GM06990 (cell line): ENCODE measurements at regions not wholly inside any gene's neighbourhood (a gene's known extent, or its start where the extent isn't known, plus 50 kb on each side); places are given as distances from the start of the nearest gene placed in this dataset.

ENCODE experiments used
- DNase-seq: peaks from one replicate; pipeline ENCODE4 v3.0.0-alpha.2; 2011; ENCODE audit not compliant: insufficient read length; ENCODE audit errors: extremely low read depth
- H3K27me3 ChIP-seq: replicated peaks from 2 replicates; pipeline ENCODE4 v1.6.0; 2011; ENCODE audit warnings: low read length; ENCODE audit not compliant: control insufficient read depth, insufficient read depth
- H3K36me3 ChIP-seq: 2 replicates; pipeline ENCODE4 v1.5.1; 2011; ENCODE audit warnings: low read length; ENCODE audit not compliant: control insufficient read depth, insufficient read depth
- H3K4me3 ChIP-seq: replicated peaks from 2 replicates; pipeline ENCODE4 v1.5.1; 2011; ENCODE audit warnings: low read depth, mild to moderate bottlenecking, control low read depth, low read length
- CTCF ChIP-seq: IDR thresholded peaks from 2 replicates; pipeline ENCODE4 v1.5.1; 2011; ENCODE audit warnings: low read length, control low read depth, mild to moderate bottlenecking, inconsistent platforms; ENCODE audit not compliant: insufficient read depth, poor library complexity, severe bottlenecking

GRCh38 chr5:73374520-73375190 lies 73.9 kb downstream of the FOXD1 start:
- H3K27me3 ChIP-seq, result peaks cover 2% of the 10 kb centered on the region; the same call in 1 of the 2 replicates
- no peak for TF ChIP-seq CTCF
- no peak for DNase-seq
- no peaks in the 10 kb centered on the region for H3K36me3 ChIP-seq
- H3K4me3 ChIP-seq, result no peak overlapping the region

GRCh38 chr5:73373814-73374510 lies 74.6 kb downstream of the FOXD1 start:
- no peak for DNase-seq
- Histone ChIP-seq H3K36me3 (no peaks in the 10 kb centered on the region), H3K27me3 (peaks cover 2% of the 10 kb centered on the region; the same call in 1 of the 2 replicates), H3K4me3 (no peak overlapping the region)
- TF ChIP-seq CTCF, result no peak

- Histone ChIP-seq H3K4me3 (no peak overlapping the region), H3K27me3 (peaks cover 2% of the 10 kb centered on the region; the same call in 1 of the 2 replicates), H3K36me3 (no peaks in the 10 kb centered on the region)
- DNase-seq, result no peak
- TF ChIP-seq CTCF, result no peak
Measured at GRCh38 chr5:73370640-73371583, 77.7 kb downstream of the FOXD1 start.

GRCh38 chr5:73370095-73370494 lies 78.5 kb downstream of the FOXD1 start:
- H3K4me3 ChIP-seq, result no peak overlapping the region
- no peaks in the 10 kb centered on the region for H3K36me3 ChIP-seq
- no peak for TF ChIP-seq CTCF
- peaks cover 2% of the 10 kb centered on the region; the same call in 1 of the 2 replicates for H3K27me3 ChIP-seq
- no peak for DNase-seq

- H3K27me3 ChIP-seq, result peaks cover 2% of the 10 kb centered on the region; the same call in 1 of the 2 replicates
- no peak for TF ChIP-seq CTCF
- H3K4me3 ChIP-seq, result no peak overlapping the region
- DNase-seq, result no peak
- no peaks in the 10 kb centered on the region for H3K36me3 ChIP-seq
Measured at GRCh38 chr5:73369278-73369677, 79.3 kb downstream of the FOXD1 start.
